NT2/D1 (cell line): ENCODE measurements at regions not wholly inside any gene's neighbourhood (a gene's known extent, or its start where the extent isn't known, plus 50 kb on each side); places are given as distances from the start of the nearest gene placed in this dataset.
"Not testable (repeated sequence)": the region's sequence is repeated elsewhere in the genome, so short reads cannot be mapped to it uniquely, and the experiment has no call there.

Experiments
- SUZ12 ChIP-seq: IDR thresholded peaks from 2 replicates; pipeline ENCODE4 v1.6.1; 2011; ENCODE audit not compliant: insufficient read length, insufficient read depth; ENCODE audit errors: extremely low read depth
- YY1 ChIP-seq: IDR thresholded peaks from 2 replicates; pipeline ENCODE4 v1.6.1; 2011; ENCODE audit not compliant: insufficient read length, insufficient read depth
- ZNF274 ChIP-seq: IDR thresholded peaks from 2 replicates; pipeline ENCODE4 v1.6.1; 2011; ENCODE audit warnings: mild to moderate bottlenecking, low read depth, low read length

- not testable (repeated sequence) for TF ChIP-seq SUZ12, YY1, ZNF274
Observed at GRCh38 chr13:50427511-50427910, 412.3 kb downstream of the KCNRG start.
